ENCODE measurements at regions not wholly inside any gene's neighbourhood (a gene's known extent, or its start where the extent isn't known, plus 50 kb on each side); places are given as distances from the start of the nearest gene placed in this dataset.
"Not testable (repeated sequence)": the region's sequence is repeated elsewhere in the genome, so short reads cannot be mapped to it uniquely, and the experiment has no call there.

DNA sequence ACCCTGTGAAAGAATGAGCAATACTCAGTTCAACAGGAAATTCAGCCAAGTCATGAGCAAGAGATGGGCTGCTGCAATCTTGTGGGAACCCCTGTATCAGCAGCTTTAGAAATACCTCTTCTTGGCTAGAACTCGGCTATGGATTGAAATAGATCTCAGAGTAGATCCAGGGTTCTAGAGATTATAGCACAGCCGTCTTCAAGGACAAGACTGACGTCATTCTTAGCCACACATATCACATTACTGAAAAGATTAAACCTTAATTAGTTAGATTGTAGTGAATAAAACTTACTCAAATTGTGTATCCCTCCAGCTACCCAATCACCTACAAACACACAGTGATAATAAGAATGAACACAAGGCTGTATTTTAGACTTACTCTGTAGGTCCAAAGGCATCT is 776.4 kb downstream of the EPHA4 start:
- FAIRE-seq (no peak), DNase-seq (ENCODE audit: extremely low spot score, insufficient read length, low read depth) (no peak)

DNA sequence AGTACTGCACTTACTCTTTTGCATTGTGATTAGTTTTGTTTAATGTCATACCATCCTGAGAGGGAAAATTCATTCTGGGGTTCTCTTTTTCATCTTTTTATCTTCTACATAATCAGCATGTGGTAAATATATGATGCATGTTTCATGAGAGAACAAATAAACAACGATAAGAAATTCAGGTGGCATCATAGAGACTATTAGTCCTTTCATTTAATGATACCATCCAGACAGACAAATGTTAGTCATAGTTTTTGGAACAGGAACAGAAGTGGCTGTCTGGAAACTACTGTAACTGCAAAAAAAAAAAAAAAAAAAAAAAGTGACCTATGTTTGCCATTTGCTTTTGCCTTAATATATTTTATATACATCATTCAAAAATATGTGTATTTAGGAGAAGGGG is 761.0 kb downstream of the EPHA4 start:
- DNase-seq (ENCODE audit: extremely low spot score, insufficient read length, low read depth) (no peak), FAIRE-seq (no peak)

DNA sequence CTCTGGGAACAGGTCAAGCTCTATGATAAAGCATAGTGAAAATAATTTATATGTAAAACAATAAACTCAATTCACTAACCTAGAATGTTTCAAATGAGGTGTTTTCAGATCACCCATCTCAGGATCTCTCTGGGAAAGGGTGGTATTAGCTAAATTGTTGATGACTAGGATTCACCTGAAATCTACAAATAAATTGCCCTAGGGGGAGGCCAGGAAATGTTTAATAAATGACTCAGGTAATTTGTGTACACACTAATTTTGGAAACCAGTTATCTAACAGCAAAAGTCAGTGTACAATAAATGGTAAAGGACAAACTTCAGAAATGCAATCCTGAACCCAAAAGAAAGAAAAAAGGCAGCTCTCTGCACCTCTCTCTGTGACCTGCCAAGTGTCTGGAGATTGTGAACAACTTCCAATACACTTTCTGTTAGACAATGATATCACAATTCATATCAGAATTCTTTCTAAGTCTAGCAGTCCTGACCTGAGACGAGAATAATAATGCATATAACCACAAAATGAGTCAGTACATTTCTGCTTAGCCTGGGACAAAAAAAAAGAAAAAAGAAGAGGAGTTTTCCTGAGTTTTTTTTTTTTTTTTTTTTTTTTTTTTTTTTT is 760.0 kb downstream of the EPHA4 start:
- no peak for FAIRE-seq

DNA sequence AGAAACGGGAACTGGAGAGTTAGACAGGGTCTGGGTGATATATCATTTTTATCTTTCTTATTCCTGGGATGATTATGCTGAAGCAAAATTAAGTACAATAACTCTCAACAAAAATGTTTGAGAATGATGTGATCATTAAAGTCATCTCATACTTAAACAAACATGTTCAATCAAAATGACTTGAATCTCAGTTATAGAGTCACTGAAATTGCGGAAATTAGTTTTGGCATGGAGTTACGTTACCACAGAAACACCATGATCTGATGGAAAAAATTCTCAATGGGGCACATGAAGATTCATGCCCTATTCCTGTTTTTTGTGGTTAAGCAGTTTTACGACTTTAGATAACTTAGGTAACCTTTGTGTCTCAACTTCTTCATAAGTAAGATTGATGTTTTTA is 757.7 kb downstream of the EPHA4 start:
- FAIRE-seq: no peak
- no peak for DNase-seq (ENCODE audit: extremely low spot score, insufficient read length, low read depth)

More for the DNA sequence above, 760.0 kb downstream of the EPHA4 start:
- no peak for DNase-seq (ENCODE audit: extremely low spot score, insufficient read length, low read depth)

DNA sequence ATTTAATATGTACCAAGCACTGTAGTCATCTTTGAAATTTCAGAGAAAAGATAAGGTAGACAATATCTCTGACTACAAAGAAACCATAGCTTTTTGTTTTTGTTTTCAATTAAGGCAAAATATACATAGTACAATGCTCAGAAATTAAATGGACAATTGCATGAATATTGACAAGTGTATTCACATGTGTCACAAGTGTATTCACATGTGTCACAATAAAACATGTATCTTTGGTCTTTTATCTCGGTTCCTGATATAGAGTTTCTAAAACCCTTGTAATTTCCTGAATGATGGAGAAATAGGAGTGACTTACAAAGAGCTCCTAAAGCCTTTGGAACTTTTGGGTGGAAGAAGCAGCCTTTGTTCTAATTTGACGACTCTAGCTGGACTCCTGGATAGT is 756.4 kb downstream of the EPHA4 start:
- no peak for FAIRE-seq
- DNase-seq (ENCODE audit: extremely low spot score, insufficient read length, low read depth): no peak

DNA sequence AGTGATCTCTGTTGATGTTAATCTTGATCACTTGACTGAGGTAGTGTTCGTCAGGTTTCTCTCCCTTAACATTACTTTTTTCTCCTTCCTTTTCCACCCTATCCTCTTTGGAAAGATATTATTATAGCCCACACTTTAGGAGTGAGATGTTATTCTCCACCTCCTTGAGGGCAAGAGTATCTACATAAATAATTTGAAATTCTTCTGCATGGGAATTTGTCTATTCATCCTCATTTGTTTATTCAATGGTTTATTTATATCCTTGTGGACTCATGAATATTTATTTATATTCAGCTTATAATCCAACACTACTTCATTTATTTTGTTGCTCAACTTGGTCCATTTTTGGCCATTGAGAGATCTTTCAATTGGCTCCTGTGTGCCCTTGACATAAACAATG is 750.4 kb downstream of the EPHA4 start:
- no peak for FAIRE-seq
- no peak for DNase-seq (ENCODE audit: extremely low spot score, insufficient read length, low read depth)

DNA sequence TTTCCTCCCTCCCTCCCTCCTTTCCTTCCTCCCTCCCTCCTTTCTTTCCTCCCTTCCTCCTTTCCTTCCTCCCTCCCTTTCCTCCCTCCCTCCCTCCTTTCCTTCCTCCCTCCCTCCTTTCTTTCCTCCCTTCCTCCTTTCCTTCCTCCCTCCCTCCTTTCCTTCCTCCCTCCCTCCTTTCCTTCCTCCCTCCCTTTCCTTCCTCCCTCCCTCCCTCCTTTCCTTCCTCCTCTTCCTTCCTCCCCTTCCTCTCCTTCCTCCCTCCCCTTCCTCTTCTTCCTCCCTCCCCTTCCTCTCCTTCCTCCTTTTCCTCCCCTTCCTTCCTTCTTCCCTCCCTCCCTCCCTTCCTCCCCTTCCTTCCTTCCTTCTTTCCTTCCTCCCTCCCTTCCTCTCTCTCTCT is 748.5 kb downstream of the EPHA4 start:
- not testable (repeated sequence) for DNase-seq (ENCODE audit: extremely low spot score, insufficient read length, low read depth); FAIRE-seq

DNA sequence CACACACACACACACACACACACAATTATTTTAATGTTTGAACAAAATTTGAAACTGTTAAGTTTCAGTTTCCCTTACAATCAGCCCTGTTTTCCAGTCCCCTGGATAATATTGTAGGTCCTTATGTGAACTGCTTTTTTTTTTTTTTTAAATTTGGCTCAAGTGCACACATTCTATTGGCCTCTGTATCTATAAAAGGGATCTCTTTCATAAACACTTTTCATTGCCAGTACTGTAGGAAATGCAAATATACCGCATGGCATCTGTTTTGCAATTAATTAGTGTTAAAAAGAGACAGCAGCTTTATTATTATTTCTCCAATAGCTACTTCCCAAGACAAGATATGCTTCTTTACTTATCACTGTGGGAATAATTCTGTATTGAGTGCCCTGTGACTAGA is 738.7 kb downstream of the EPHA4 start:
- DNase-seq (ENCODE audit: extremely low spot score, insufficient read length, low read depth) (no peak), FAIRE-seq (no peak)

DNA sequence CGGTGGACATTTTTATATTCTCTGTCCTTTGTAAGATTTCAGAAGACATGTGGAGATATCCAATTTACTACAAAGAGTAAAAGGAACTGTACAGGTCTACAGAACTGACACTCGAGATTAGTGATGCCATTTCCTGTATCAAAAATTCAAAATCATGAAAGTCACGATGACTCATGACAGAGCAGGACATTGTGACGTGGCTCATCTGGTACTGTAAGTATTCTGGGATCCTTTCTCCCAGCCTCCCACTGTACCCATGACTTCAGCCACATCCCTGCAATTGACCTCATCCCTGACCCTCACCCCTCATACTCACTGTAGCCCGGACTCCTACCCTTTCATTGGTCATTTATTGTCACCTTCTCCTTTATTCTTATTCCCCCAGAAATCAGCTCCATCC is 736.5 kb downstream of the EPHA4 start:
- no peak for FAIRE-seq
- DNase-seq (ENCODE audit: extremely low spot score, insufficient read length, low read depth): no peak

DNA sequence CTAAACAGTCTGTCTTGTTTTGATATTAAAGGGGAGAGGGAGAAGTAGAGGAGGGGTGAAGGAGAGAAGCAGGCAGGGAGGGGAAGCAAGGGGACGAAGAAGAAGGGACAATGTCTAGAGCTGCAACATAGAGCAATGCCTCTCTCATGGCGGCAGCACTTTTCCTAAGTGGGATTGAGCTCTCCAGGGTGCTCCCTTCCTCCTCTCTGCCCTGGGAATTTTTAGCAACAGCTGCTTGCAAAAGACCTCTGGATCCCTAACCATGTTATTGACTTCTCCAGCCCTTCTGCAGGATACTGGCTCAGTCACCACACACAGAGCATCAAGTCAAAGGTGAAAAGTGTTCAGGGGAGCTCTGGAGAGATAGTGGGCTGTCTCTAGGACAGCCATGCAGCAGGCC is 734.9 kb downstream of the EPHA4 start:
- no peak for FAIRE-seq
- no peak for DNase-seq (ENCODE audit: extremely low spot score, insufficient read length, low read depth)

DNA sequence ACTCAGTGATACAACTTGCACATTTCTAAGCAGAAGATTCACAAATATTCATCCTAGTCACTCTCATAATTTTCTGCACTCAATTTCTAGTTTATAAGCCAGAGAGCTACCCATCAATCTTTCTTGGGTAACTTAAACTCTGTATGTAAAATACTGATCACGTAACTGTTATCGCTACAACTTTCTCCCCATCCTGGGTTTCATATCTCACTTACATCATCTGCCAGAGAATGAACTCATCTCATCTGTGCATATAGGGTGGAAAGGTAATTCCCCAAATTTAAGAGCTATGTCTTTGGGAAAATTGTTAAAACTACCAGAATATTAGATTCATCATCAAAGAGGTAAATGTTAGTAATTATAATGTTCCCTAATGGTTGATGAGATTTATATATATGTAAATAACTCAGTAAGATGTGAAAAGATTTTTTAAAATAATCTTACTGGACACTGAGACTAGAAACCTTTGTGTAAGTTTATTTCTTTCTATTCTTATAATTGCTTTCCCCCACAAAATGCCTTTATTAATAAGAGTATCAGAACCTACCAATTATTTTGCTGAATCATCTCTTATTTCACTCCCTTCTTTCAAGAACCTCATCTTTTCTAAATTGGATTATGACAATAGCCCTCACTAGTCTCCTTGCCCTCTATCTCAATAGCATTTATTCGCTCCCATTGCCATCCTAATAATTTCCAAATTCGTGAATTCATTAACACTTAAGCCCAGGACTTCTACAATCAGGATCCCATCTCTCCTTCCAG is 729.0 kb downstream of the EPHA4 start:
- FAIRE-seq (no peak), DNase-seq (ENCODE audit: extremely low spot score, insufficient read length, low read depth) (no peak)

DNA sequence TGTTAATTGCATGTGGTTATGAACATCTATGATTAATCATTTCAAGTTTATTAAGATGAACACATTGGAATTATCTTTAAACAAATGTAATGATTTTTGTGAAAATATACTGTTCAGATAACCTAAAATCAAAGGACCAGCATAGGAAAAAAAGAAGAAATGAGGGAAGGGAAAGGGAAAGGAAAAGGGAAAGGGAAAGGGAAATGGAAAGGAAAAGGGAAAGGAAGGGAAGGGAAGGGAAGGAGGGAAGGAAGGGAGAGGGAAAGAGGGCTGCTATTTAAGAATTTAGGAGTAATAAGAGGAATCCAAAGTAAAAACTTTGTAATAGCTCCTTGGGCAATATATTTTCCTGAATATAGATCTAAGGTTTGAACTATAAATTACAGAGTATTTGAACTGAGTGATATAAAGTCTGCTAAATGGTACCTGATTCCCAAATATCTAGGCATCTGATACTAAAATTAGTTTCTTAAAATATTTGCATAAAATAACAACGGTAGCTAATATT is 726.3 kb downstream of the EPHA4 start:
- FAIRE-seq (no peak), DNase-seq (ENCODE audit: extremely low spot score, insufficient read length, low read depth) (no peak)

DNA sequence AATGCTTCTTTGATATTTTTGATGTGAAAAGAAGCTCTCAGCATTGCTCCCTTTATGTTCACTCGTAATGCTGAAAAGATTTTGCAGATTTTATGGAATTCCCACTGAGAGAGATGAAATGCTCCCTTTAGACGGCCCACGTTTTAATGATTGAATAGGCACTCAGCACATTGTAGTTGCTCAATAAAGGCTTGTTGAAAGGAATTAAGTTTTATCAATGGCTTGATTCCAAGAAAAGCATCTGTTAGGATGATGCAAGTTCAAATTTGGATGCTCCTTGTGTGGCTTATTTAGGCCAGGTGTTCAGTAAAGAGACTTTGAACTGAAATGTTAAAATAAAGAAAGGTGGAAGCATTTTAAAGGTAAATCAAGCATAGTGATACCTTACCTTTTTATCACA is 725.1 kb downstream of the EPHA4 start:
- DNase-seq (ENCODE audit: extremely low spot score, insufficient read length, low read depth): no peak
- no peak for FAIRE-seq

DNA sequence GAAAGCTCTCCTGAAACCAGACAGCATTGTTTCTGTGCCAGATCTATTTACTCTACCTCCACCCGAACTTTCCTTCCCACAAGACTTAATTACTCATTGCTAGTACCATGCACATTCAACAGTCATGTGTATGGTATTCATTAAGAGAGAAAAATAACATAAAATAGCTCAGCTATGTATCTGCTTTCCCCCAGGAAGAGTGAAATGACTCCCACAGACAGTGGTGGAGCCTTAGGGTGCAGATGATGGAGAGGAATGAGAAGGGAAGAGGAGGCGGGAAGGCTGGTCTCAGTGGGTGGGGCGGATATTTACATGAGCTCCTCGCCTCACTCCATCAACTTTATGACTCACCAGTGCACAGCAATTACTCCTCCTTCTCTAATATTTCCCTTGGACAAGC is 724.5 kb downstream of the EPHA4 start:
- DNase-seq (ENCODE audit: extremely low spot score, insufficient read length, low read depth) (no peak), FAIRE-seq (no peak)

DNA sequence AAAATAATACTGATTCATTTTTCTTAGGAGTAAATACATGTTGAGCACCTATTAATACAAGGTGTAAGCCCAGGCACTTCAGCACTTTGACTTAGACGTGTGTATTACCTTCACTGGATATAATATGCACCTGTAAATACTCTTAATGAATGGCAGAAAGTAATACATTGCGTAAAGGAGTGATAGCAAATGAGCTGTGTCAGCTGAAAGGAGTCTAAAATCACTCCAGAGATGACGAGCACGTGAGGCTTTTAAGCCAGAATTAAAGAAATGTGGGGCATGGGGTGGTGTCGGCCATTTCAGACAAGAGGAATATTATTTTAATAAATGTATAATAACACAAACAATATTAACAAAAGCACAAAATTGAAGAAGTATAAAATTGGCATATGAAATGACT is 722.7 kb downstream of the EPHA4 start:
- no peak for DNase-seq (ENCODE audit: extremely low spot score, insufficient read length, low read depth)
- no peak for FAIRE-seq

DNA sequence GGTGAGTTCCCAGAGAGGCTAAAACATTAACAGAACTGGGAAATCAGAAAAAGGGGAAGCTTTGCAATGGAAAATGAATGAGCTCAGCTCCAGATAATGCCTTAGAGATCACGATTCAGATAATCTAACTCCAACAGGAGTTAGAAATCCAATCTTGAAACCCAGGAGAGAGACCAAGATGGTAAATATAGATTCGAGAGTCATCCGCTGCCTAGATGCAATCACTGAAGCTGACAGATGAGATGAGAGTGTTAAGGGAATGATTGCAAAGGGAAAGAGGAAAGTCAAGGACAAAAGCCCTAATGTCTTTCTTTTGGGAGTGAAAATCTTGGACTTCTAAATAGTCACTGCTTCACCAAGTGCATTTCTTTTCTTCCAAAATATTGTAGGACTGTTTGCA is 722.0 kb downstream of the EPHA4 start:
- no peak for FAIRE-seq

DNA sequence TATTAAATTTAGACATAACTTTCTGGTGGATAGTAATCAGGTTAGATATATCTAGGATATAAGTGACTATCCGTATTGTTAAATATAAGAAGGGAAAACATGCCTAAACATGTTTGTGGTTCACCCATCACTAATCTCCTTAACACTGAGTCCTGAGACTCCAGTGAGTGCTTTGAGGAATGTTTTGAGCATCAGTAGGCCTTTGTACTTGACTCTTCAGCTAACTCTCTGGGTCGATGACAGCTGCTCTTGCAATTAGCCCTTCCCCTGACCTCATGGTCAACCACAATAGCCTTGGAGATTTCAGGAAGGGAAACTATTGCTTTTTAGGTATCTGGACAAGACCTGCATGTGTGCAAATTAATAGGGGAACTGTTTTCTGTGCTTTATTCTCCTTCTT is 716.8 kb downstream of the EPHA4 start:
- DNase-seq (ENCODE audit: extremely low spot score, insufficient read length, low read depth) (no peak), FAIRE-seq (no peak)

More for the DNA sequence above, 722.0 kb downstream of the EPHA4 start:
- no peak for DNase-seq (ENCODE audit: extremely low spot score, insufficient read length, low read depth)

DNA sequence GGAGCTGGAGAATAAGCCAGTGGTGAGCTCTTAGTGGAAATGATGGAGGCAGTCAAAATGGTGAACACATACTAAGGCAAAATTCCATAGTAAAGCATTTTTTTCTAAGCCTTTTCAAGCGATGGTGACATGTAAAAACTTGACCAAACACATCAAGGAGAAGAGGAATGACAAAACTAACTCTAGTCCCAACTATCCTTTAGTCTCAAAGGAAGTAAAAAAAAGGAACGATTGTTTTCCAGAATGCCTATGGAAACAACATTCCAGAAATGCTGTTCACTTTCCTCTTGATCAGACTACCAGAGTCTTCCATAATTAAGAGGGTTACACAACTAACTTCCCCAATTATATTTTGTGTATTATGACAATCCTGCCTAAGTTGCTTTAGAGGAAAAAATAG is 715.6 kb downstream of the EPHA4 start:
- no peak for DNase-seq (ENCODE audit: extremely low spot score, insufficient read length, low read depth)
- FAIRE-seq: no peak

DNA sequence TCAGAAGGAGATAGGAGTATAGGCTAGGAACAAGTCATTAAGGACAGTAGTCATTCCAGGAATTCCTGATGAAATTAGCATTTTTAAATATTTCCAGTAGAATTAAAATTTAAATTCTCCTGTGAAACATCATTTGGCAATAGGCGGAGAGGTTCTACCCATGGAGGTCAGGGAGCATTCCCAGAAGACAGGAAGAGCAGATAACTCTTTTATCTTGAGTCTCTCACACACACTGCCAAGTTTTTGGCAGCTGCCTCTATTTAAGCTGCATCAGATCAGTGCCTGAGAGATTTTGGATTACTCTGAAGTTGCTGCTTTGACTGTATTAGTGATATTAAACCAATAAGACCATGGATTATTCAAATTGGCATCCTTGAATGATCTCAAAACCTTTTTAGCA is 714.7 kb downstream of the EPHA4 start:
- FAIRE-seq: no peak
- no peak for DNase-seq (ENCODE audit: extremely low spot score, insufficient read length, low read depth)

DNA sequence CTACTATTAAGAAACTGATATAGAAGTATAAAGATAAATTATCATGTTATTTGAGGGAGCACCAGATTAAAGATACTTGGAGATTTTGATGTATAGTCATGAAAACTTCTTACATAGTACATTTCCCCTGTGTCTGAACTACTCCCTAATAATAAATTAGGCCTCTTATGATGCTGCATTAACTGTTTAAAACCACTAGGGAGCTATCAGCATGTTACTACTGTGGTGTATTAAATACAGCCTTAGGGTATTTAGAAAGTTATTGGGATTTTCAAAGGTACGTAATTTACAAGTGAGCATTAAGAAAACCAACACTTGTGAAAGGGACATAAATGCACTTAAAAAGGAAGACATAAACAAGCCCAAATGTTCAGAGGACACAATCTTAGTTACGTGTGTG is 714.0 kb downstream of the EPHA4 start:
- FAIRE-seq (no peak), DNase-seq (ENCODE audit: extremely low spot score, insufficient read length, low read depth) (no peak)

DNA sequence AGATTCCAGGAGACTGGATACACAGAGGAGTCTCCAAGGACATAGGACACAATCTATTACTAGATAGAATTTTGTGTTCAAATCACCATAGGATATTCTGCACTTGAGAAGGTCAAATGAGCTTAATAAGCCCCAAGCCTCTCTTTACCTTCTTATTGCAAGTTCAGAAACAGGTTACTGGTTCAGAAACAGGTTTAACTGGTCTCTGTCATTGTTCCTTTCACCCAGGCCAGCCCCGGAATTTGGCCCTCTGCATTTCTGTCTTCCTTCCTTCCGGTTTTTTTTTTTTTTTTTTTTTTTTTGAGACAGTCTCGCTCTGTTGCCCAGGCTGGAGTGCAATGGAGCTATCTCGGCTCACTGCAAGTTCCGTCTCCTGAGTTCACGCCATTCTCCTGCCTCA is 700.2 kb downstream of the EPHA4 start:
- FAIRE-seq (no peak), DNase-seq (ENCODE audit: extremely low spot score, insufficient read length, low read depth) (no peak)
